SK-N-SH treated with all-trans-retinoic acid at 6 μM for 48 hours (cell line): ENCODE measurements at regions not wholly inside any gene's neighbourhood (a gene's known extent, or its start where the extent isn't known, plus 50 kb on each side); places are given as distances from the start of the nearest gene placed in this dataset.
A peak's percentile ranks its signal among the peaks of the same experiment; 100 is the strongest.

Experiments used
- ATAC-seq: fragments of 200-7000 bp; cut with Tn5 transposase; 3 replicates; pipeline ENCODE4 v1.9.1; 2020; ENCODE audit warnings: mild to moderate bottlenecking, moderate library complexity
- ARNTL ChIP-seq: fragments of 450-650 bp; formaldehyde crosslinking; IDR thresholded peaks from 2 replicates; pipeline ENCODE4 v1.5.0; 2020; ENCODE audit warnings: low read depth, mild to moderate bottlenecking, moderate library complexity, borderline replicate concordance
- BACH2 ChIP-seq: fragments of 250-450 bp; sonication (Bioruptor Pico); IDR thresholded peaks from 2 replicates; pipeline ENCODE4 v1.9.0; 2021; ENCODE audit warnings: mild to moderate bottlenecking, borderline replicate concordance
- CREB5 ChIP-seq: fragments of 250-450 bp; sonication (Bioruptor Pico); IDR thresholded peaks from 2 replicates; pipeline ENCODE4 v1.5.1; 2020; ENCODE audit warnings: low read depth, mild to moderate bottlenecking, moderate library complexity
- CSDC2 ChIP-seq: fragments of 250-450 bp; sonication (Bioruptor Pico); IDR thresholded peaks from 2 replicates; pipeline ENCODE4 v1.5.0; 2020; ENCODE audit warnings: mild to moderate bottlenecking, moderate library complexity
- CSRNP3 ChIP-seq: fragments of 250-450 bp; sonication (Bioruptor Pico); IDR thresholded peaks from 2 replicates; pipeline ENCODE4 v1.5.1; 2021; ENCODE audit warnings: mild to moderate bottlenecking, moderate library complexity
- ESRRG ChIP-seq: fragments of 250-450 bp; sonication (Bioruptor Pico); IDR thresholded peaks from 2 replicates; pipeline ENCODE4 v1.6.1; 2021; ENCODE audit warnings: mild to moderate bottlenecking
- GLIS3 ChIP-seq: fragments of 250-450 bp; sonication (Bioruptor Pico); IDR thresholded peaks from 2 replicates; pipeline ENCODE4 v1.5.0; 2020; ENCODE audit warnings: mild to moderate bottlenecking, moderate library complexity
- ISL1 ChIP-seq: fragments of 250-450 bp; sonication (Bioruptor Pico); IDR thresholded peaks from 2 replicates; pipeline ENCODE4 v2.1.2; 2022; ENCODE audit warnings: mild to moderate bottlenecking, moderate library complexity
- OSR1 ChIP-seq: fragments of 250-450 bp; sonication (Bioruptor Pico); IDR thresholded peaks from 2 replicates; pipeline ENCODE4 v1.8.0; 2022; ENCODE audit warnings: moderate library complexity, mild to moderate bottlenecking, inconsistent platforms
- PATZ1 ChIP-seq: fragments of 250-450 bp; sonication (Bioruptor Pico); IDR thresholded peaks from 2 replicates; pipeline ENCODE4 v1.8.0; 2020; ENCODE audit warnings: mild to moderate bottlenecking, moderate library complexity, borderline replicate concordance
- POU6F1 ChIP-seq: fragments of 250-450 bp; sonication (Bioruptor Pico); IDR thresholded peaks from 2 replicates; pipeline ENCODE4 v1.8.0; 2021; ENCODE audit warnings: low read depth, mild to moderate bottlenecking, moderate library complexity, borderline replicate concordance
- PPARA ChIP-seq: fragments of 250-450 bp; sonication (Bioruptor Pico); IDR thresholded peaks from 2 replicates; pipeline ENCODE4 v1.5.0; 2020; ENCODE audit warnings: mild to moderate bottlenecking, borderline replicate concordance
- RARB ChIP-seq: fragments of 250-450 bp; sonication (Bioruptor Pico); IDR thresholded peaks from 2 replicates; pipeline ENCODE4 v1.8.0; 2021; ENCODE audit warnings: mild to moderate bottlenecking, moderate library complexity
- SNAI2 ChIP-seq: fragments of 250-450 bp; sonication (Bioruptor Pico); IDR thresholded peaks from 2 replicates; pipeline ENCODE4 v1.5.0; 2020; ENCODE audit warnings: mild to moderate bottlenecking, moderate library complexity
- TCF4 ChIP-seq: fragments of 250-450 bp; sonication (Bioruptor Pico); IDR thresholded peaks from 2 replicates; pipeline ENCODE4 v1.8.0; 2021; ENCODE audit warnings: mild to moderate bottlenecking, moderate library complexity, borderline replicate concordance
- TOX ChIP-seq: fragments of 250-450 bp; sonication (Bioruptor Pico); IDR thresholded peaks from 2 replicates; pipeline ENCODE4 v1.8.0; 2021; ENCODE audit warnings: mild to moderate bottlenecking, moderate library complexity, borderline replicate concordance
- TSHZ2 ChIP-seq: fragments of 250-450 bp; sonication (Bioruptor Pico); IDR thresholded peaks from 2 replicates; pipeline ENCODE4 v1.5.0; 2020; ENCODE audit warnings: mild to moderate bottlenecking, moderate library complexity
- ZFP3 ChIP-seq: fragments of 250-450 bp; sonication (Bioruptor Pico); IDR thresholded peaks from 2 replicates; pipeline ENCODE4 v1.5.0; 2020; ENCODE audit warnings: mild to moderate bottlenecking, moderate library complexity
- ZNF565 ChIP-seq: fragments of 450-650 bp; formaldehyde crosslinking; conservative IDR thresholded peaks from 2 replicates; pipeline ENCODE4 v1.5.0; 2020; ENCODE audit warnings: low read depth, mild to moderate bottlenecking, moderate library complexity
- ZNF8 ChIP-seq: fragments of 450-650 bp; formaldehyde crosslinking; IDR thresholded peaks from 2 replicates; pipeline ENCODE4 v1.5.0; 2020; ENCODE audit warnings: mild to moderate bottlenecking, moderate library complexity

- TF ChIP-seq ISL1 (CRISPR knock-in tag) (peak; percentile 33), CREB5 (CRISPR knock-in tag) (no peak), TSHZ2 (no peak), SNAI2 (CRISPR knock-in tag) (no peak), ZNF565 (CRISPR knock-in tag) (no peak), TOX (CRISPR knock-in tag) (no peak), GLIS3 (CRISPR knock-in tag) (no peak), CSDC2 (CRISPR knock-in tag) (no peak)
- ATAC-seq = peak; percentile 71
These were observed 118.1 kb upstream of the FOXN3 start for GRCh38 chr14:89534902-89535685.

GRCh38 chr14:89533766-89534165, 116.7 kb upstream of the FOXN3 start:
- TF ChIP-seq CSDC2 (CRISPR knock-in tag) (no peak), CSRNP3 (CRISPR knock-in tag) (no peak), PATZ1 (CRISPR knock-in tag) (no peak), TOX (CRISPR knock-in tag) (no peak), ZFP3 (CRISPR knock-in tag) (no peak), GLIS3 (CRISPR knock-in tag) (no peak), CREB5 (CRISPR knock-in tag) (no peak), ZNF8 (CRISPR knock-in tag) (no peak), PPARA (CRISPR knock-in tag) (no peak), OSR1 (CRISPR knock-in tag) (no peak), ISL1 (CRISPR knock-in tag) (no peak), RARB (CRISPR knock-in tag) (no peak), BACH2 (no peak), SNAI2 (CRISPR knock-in tag) (no peak), TCF4 (CRISPR knock-in tag) (no peak), ESRRG (no peak), POU6F1 (CRISPR knock-in tag) (no peak), ARNTL (no peak), TSHZ2 (no peak)
- TF ChIP-seq, all 23 proteins: peak for 0
- ATAC-seq = no peak
